ENCODE measurements at regions not wholly inside any gene's neighbourhood (a gene's known extent, or its start where the extent isn't known, plus 50 kb on each side); places are given as distances from the start of the nearest gene placed in this dataset.
A peak's percentile ranks its signal among the peaks of the same experiment; 100 is the strongest.

DNA sequence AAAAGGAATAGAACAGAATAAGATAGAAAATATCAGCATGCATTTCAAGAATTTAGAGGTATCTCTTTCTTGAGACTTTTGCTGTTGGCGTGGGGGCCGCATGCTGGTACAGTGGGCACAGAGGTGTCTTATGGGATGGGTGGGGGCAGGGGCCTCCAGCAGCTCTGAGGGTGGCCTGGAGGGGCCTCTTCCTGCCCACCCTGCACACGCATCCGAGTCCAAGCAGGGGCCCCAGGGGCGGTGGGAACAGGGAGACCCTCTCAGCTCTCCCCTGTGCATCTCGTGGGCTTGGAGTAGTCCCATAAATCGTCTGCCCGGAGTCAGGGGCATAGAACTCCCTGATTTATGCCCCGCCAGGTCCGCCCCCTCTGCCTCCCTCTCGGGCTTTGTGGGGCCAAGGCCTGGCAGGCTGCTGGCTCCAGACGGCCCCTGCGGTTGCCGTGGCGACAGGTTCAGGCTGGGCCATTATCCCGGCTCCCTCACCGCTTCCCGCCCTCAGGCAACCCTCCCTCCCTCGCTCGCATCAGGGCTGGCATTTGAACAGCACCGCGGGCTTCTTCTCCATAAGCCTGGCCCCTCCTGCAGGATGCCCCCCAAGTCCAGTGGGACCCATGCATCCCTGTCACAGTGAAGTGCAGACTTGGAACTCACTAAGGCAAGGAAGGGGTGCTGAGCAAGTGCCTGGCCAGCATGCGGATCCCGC, 133.2 kb upstream of the ZBTB40 start:
- Histone ChIP-seq H3K9ac (replicated peaks; ENCODE audit: extremely low read depth, insufficient read depth, low read length) (no peak overlapping the region), H3K79me2 (ENCODE audit: control insufficient read depth, insufficient read depth, low read length) (no peaks in the 10 kb centered on the region), H3K4me3 (replicated peaks in 1 of 3; ENCODE audit: insufficient read depth in 1 of 3, low read depth in 1 of 3, low read length in 3 of 3) (no peak overlapping the region), H2AFZ (ENCODE audit: low read depth, low read length) (no peak overlapping the region), H3K4me1 (ENCODE audit: control insufficient read depth, extremely low read depth, insufficient read depth, low read length) (no peaks in the 10 kb centered on the region), H3K36me3 (ENCODE audit: control insufficient read depth in 2 of 2, extremely low read depth in 1 of 2, insufficient read depth in 2 of 2, low read length in 2 of 2) (no peaks in the 10 kb centered on the region), H3K4me2 (ENCODE audit: insufficient read depth, low read length) (no peak overlapping the region), H3K27ac (ENCODE audit: insufficient read depth, low read depth, low read length) (no peak overlapping the region), H4K20me1 (replicated peaks; ENCODE audit: control insufficient read depth, extremely low read depth, insufficient read depth, low read length) (no peaks in the 10 kb centered on the region), H3K27me3 (ENCODE audit: control insufficient read depth in 2 of 2, insufficient read depth in 2 of 2, low read length in 2 of 2) (peaks cover 10 to 13% of the 10 kb centered on the region in 2 experiments), H3K9me1 (replicated peaks; ENCODE audit: control insufficient read depth, extremely low read depth, insufficient read depth, low read length) (no peaks in the 10 kb centered on the region), H3K9me3 (replicated peaks; ENCODE audit: control insufficient read depth, insufficient read depth, low read length) (no peaks in the 10 kb centered on the region)
- dilution Hi-C loops (cut with MboI; ENCODE audit: extremely low pct_ligation_motif_present, low sequenced_read_pairs) (no loop called here), intact Hi-C loops (cut with micrococcal nuclease) (no loop called here)
- FAIRE-seq, result no peak
- peak; percentile 41 for TF ChIP-seq EZH2 (IDR thresholded peaks at IDR 0.05; ENCODE audit: borderline replicate concordance, low read depth, low read length, severe bottlenecking)
- TF ChIP-seq, protein P1, sequence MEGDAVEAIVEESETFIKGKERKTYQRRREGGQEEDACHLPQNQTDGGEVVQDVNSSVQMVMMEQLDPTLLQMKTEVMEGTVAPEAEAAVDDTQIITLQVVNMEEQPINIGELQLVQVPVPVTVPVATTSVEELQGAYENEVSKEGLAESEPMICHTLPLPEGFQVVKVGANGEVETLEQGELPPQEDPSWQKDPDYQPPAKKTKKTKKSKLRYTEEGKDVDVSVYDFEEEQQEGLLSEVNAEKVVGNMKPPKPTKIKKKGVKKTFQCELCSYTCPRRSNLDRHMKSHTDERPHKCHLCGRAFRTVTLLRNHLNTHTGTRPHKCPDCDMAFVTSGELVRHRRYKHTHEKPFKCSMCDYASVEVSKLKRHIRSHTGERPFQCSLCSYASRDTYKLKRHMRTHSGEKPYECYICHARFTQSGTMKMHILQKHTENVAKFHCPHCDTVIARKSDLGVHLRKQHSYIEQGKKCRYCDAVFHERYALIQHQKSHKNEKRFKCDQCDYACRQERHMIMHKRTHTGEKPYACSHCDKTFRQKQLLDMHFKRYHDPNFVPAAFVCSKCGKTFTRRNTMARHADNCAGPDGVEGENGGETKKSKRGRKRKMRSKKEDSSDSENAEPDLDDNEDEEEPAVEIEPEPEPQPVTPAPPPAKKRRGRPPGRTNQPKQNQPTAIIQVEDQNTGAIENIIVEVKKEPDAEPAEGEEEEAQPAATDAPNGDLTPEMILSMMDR (IDR thresholded peaks at IDR 0.05; ENCODE audit: extremely low read depth in 1 of 2, insufficient read depth in 1 of 2, low read depth in 1 of 2, low read length in 2 of 2), result no peak
- no peak for TF ChIP-seq FOS (IDR thresholded peaks at IDR 0.05; ENCODE audit: borderline replicate concordance, insufficient read depth, low read length)
- no TSS peak for BruUV-seq (replicated peaks)
- ChIA-PET CTCF (interaction anchor here (0.6 to 1.8 kb wide), 4 partner anchors 19 to 186 kb away, joined by 3 to 6 read pairs (median 5); no protein-coding TSS in a partner anchor), POLR2A (no interaction called here)
- DNase-seq (ENCODE audit: low read depth, low spot score), result no peak

DNA sequence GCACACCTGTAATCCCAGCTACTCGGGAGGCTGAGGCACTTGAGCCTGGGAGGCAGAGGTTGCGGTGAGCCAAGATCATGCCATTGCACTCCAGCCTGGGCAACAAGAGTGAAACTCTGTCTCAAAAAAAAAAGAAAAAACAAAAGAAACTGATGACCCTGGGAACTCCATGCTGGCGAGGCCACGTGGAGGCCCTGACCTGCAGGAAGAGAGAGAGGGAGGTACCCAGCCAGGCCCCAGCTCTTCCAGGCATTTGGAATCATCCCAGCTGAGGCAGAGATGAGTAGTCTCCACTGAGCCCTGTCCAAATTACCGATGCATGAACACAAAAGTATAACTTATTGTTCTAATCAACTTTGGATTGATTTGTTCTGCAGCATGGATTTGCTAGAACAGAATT, 132.0 kb upstream of the ZBTB40 start:
- no peak overlapping the region for H2AFZ ChIP-seq (ENCODE audit: low read depth, low read length)
- TF ChIP-seq EZH2 (IDR thresholded peaks at IDR 0.05; ENCODE audit: borderline replicate concordance, low read depth, low read length, severe bottlenecking) (no peak), POLR2AphosphoS5 (IDR thresholded peaks at IDR 0.05; ENCODE audit: insufficient read depth, low read depth, low read length) (no peak)
- H3K4me3 ChIP-seq (replicated peaks in 1 of 3; ENCODE audit: insufficient read depth in 1 of 3, low read depth in 1 of 3, low read length in 3 of 3), result no peak overlapping the region
- H4K20me1 ChIP-seq (replicated peaks; ENCODE audit: control insufficient read depth, extremely low read depth, insufficient read depth, low read length), result no peaks in the 10 kb centered on the region
- no peak overlapping the region for H3K4me2 ChIP-seq (ENCODE audit: insufficient read depth, low read length)
- no peaks in the 10 kb centered on the region for H3K9me1 ChIP-seq (replicated peaks; ENCODE audit: control insufficient read depth, extremely low read depth, insufficient read depth, low read length)
- H3K9me3 ChIP-seq (replicated peaks; ENCODE audit: control insufficient read depth, insufficient read depth, low read length), result no peaks in the 10 kb centered on the region
- H3K4me1 ChIP-seq (ENCODE audit: control insufficient read depth, extremely low read depth, insufficient read depth, low read length), result no peaks in the 10 kb centered on the region
- no peak overlapping the region for H3K27ac ChIP-seq (ENCODE audit: insufficient read depth, low read depth, low read length)
- POLR2A ChIA-PET, result no interaction called here
- H3K36me3 ChIP-seq (ENCODE audit: control insufficient read depth in 2 of 2, extremely low read depth in 1 of 2, insufficient read depth in 2 of 2, low read length in 2 of 2), result no peaks in the 10 kb centered on the region
- BruUV-seq (replicated peaks), result no TSS peak
- peaks cover 10 to 13% of the 10 kb centered on the region in 2 experiments for H3K27me3 ChIP-seq (ENCODE audit: control insufficient read depth in 2 of 2, insufficient read depth in 2 of 2, low read length in 2 of 2)
- intact Hi-C loops (cut with micrococcal nuclease) (no loop called here), dilution Hi-C loops (cut with MboI; ENCODE audit: extremely low pct_ligation_motif_present, low sequenced_read_pairs) (no loop called here)
- no peak for DNase-seq (ENCODE audit: low read depth, low spot score)
- H3K9ac ChIP-seq (replicated peaks; ENCODE audit: extremely low read depth, insufficient read depth, low read length), result no peak overlapping the region
- no peaks in the 10 kb centered on the region for H3K79me2 ChIP-seq (ENCODE audit: control insufficient read depth, insufficient read depth, low read length)
- CTCF ChIA-PET, result no interaction called here
- no peak for FAIRE-seq

All from endothelial cell of umbilical vein (primary cell).